GM10248 (cell line): ENCODE measurements at regions not wholly inside any gene's neighbourhood (a gene's known extent, or its start where the extent isn't known, plus 50 kb on each side); places are given as distances from the start of the nearest gene placed in this dataset.

ENCODE experiments used
- CTCF ChIA-PET: fragments of 300-600 bp; sonication (Branson Sonifier 250); formaldehyde crosslinking; extraction: SDS; loops from one replicate; lab custom pipeline; 2021; ENCODE audit warnings: antibody characterized with exemption; lab: Yijun Ruan, JAX
- POLR2A ChIA-PET: fragments of 350-650 bp; sonication (Branson Sonifier 250); formaldehyde crosslinking; extraction: SDS; loops from one replicate; lab custom pipeline; 2020; ENCODE audit warnings: antibody characterized with exemption; lab: Yijun Ruan, JAX
- DNase-seq: peaks from one replicate; pipeline ENCODE4 v3.0.0; 2012; ENCODE audit errors: extremely low spot score
- CTCF ChIP-seq: IDR thresholded peaks from 2 replicates; pipeline ENCODE4 v1.5.1; 2012; ENCODE audit warnings: mild to moderate bottlenecking, low read depth; ENCODE audit errors: extremely low read depth, missing control alignments, control extremely low read depth

GRCh38 chr6:144607998-144608735 is 323.0 kb downstream of the UTRN start:
- no peak for TF ChIP-seq CTCF
- POLR2A ChIA-PET, result no interaction called here
- DNase-seq, result no peak
- CTCF ChIA-PET, result no interaction called here

GRCh38 chr6:144612811-144613210 is 327.7 kb downstream of the UTRN start:
- POLR2A ChIA-PET, result no interaction called here
- TF ChIP-seq CTCF, result no peak
- no peak for DNase-seq
- CTCF ChIA-PET, result no interaction called here

GRCh38 chr6:144613859-144614258 is 328.7 kb downstream of the UTRN start:
- POLR2A ChIA-PET, result no interaction called here
- no peak for DNase-seq
- TF ChIP-seq CTCF, result no peak
- CTCF ChIA-PET, result interaction anchor here (0.7 to 1.5 kb wide), 2 partner anchors 14 kb away, joined by 3 read pairs; no protein-coding TSS in a partner anchor

GRCh38 chr6:144615870-144616269 is 330.7 kb downstream of the UTRN start:
- no peak for TF ChIP-seq CTCF
- DNase-seq, result no peak
- CTCF ChIA-PET, result no interaction called here
- POLR2A ChIA-PET, result no interaction called here

- TF ChIP-seq CTCF, result no peak
- no peak for DNase-seq
- CTCF ChIA-PET, result no interaction called here
- POLR2A ChIA-PET, result no interaction called here
Observed at GRCh38 chr6:144617191-144617590, 332.1 kb downstream of the UTRN start.

- ChIA-PET CTCF (no interaction called here), POLR2A (no interaction called here)
- TF ChIP-seq CTCF, result no peak
- no peak for DNase-seq
Observed at GRCh38 chr6:144617708-144618107, 332.6 kb downstream of the UTRN start.
